ENCODE measurements at regions not wholly inside any gene's neighbourhood (a gene's known extent, or its start where the extent isn't known, plus 50 kb on each side); places are given as distances from the start of the nearest gene placed in this dataset.
"Not testable (repeated sequence)": the region's sequence is repeated elsewhere in the genome, so short reads cannot be mapped to it uniquely, and the experiment has no call there.

GRCh38 chr3:168738527-168739325, 643.0 kb upstream of the GOLIM4 start:
- FAIRE-seq, result no peak

- FAIRE-seq, result no peak
Observed at GRCh38 chr3:168736202-168736601, 640.5 kb upstream of the GOLIM4 start.

- FAIRE-seq, result no peak
Observed at GRCh38 chr3:168730073-168730472, 634.3 kb upstream of the GOLIM4 start.

DNA sequence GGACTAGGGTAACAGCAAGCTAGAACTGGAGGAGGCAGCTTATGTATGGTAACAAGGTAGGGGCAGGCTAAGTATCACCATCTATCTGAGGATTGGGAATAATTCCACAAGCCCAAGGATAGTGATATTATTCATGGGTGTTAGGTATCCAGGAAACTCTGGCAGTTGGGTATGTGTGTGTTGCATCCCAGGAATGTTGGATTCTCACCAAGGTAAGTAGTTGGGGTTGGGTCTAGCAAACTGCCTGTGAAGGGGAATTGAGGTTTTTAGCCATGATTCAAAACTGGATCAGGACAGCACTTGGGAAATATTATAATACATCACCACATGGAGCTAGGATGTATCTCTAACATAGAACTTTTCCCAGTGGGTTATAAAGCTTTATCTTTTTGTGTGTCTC, 626.4 kb upstream of the GOLIM4 start:
- FAIRE-seq, result no peak

DNA sequence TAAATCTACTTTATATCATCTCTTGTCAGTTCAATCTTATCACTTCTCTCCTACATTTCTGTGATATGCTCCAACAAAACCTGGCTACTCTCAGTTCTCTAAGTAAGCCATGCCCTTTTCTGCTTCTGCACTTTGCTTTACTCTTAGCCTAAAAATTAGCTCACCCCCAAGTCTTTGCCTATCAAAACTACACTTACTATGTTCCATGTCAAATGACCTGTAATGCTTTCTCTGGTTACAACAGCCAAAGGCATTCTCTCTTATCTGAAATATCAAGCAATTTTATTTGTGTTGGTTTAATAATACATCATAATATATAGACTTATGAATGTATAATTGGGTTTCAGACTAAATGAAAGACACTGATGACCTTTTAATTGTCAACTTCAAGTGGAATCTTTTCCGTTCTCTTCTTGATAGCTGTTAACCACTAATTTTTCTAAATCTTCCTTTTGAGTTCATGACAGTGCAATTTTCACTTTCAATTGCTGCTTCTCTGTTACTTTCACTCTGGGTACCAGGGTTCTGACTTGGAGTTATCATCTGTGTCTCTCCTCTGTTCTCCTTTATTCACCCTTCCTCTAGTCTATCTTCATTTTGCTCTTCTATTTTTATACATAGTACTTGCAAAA, 619.0 kb upstream of the GOLIM4 start:
- FAIRE-seq, result no peak

GRCh38 chr3:168709073-168709472, 613.3 kb upstream of the GOLIM4 start:
- FAIRE-seq, result no peak

- FAIRE-seq, result no peak
Observed at GRCh38 chr3:168707900-168708299, 612.2 kb upstream of the GOLIM4 start.

DNA sequence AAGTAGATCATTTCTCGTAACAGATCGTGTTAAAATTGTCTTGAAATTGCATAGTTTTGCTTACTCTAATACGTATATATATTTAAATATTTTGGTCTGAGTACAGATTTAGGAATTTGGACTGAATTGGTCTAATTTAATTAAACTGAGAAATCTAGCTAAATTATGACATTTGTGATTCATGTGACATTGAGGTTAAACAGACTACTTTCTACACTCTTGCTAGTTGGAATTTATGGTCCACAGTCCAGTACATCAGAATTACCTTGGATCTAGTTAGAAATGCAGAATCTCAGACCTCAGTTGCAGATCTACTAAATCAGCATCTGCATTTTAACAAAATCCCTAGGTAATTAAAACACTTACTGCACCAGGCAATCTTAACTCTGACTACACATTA, 609.7 kb upstream of the GOLIM4 start:
- no peak for FAIRE-seq

- FAIRE-seq, result no peak
Observed at GRCh38 chr3:168696051-168696450, 600.3 kb upstream of the GOLIM4 start.

DNA sequence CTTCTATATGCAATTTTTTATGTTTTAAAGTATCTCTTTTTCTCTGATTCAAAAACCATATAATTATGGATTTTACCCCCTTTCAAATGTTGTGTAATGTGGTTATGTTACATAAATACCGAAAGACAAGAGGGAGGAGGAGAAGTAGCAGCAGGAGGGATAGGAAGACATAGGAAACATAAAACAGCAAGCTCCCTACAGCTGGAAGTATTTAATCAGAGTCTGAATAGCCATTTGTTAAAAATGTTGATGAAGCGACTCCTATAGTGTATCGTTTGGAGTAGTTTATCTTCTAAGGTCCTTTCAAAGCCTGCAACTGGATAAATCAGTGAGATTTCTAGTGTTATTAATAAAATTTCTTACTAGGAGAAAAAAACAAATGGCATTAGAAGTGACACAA, 598.1 kb upstream of the GOLIM4 start:
- no peak for FAIRE-seq

GRCh38 chr3:168688267-168688666, 592.5 kb upstream of the GOLIM4 start:
- FAIRE-seq, result no peak

DNA sequence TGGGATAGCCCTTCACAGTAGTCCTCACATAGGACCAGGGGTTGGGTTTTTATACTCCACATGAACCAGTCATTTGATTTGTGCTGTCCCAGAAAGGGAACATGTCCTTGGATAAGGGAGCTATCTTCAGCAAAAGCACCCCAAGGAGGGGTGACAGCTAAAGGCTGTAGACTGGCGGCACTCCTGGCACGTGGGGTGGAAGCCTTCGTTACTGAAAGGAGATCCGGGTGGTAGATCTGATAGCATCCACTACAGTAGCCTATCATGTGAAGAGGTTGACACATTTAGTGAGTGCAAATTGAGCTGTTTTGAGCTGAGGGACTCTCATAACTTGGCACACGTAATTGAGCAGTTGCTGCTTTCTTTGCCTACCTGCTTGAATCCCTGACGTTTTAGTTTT, 588.8 kb upstream of the GOLIM4 start:
- no peak for FAIRE-seq

DNA sequence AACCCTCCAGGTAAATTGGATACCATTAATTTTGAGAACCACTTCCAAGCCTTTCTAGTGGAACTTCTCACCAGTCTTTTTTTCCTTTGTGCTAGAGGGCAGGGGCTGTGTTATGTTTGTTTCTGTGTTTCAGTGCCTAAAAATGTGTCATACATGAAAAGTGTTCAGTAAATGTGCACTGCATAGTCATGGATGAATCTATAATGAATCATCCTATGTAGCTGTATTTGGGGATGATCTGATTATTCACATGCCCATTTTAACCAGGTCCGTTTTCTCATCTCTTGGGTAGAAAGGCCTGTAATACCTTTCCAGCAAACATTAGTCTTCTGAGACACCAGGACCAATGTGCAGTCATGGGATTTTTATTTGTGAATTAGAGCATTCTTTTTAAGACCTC, 583.0 kb upstream of the GOLIM4 start:
- FAIRE-seq, result no peak

DNA sequence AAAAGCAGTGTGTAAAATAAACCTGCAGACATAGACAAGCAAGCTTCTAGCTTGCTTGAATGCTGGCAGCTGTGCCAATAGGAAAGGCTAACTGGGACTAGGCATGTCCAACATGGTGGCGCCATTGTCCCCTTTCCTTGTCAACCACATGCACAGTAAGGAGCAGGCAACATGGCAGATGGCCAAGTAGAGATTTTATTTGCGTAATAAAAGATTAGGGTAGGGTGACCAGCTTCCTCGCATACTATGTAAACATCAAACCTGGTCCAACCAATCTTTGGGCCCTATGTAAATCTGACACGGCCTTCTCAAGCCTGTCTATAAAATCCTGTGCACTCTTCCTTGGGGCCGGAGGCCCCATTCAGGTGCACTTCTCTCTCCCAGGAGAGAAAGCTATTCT, 575.4 kb upstream of the GOLIM4 start:
- no peak for FAIRE-seq

GRCh38 chr3:168660879-168661657, 565.3 kb upstream of the GOLIM4 start:
- not testable (repeated sequence) for FAIRE-seq

GRCh38 chr3:168659015-168659414, 563.3 kb upstream of the GOLIM4 start:
- no peak for FAIRE-seq

DNA sequence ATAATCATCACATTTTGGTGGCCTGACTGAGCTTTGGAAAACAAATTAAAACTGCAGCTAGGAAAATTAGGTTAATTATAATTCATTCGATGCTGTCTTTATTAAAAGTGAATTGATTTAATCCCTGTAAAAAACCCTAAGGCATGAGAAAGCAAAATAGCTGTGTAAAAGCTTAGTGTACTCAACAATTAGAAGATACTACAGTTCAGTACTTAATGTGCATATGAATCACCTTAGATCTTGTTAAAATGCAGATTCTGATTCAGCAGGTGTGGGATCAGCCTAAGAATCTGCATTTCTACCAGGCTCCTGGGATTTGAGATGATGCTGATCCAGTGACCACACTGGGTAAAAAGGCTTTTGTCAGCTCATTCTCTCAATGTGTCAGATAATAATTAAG, 559.9 kb upstream of the GOLIM4 start:
- FAIRE-seq, result no peak

DNA sequence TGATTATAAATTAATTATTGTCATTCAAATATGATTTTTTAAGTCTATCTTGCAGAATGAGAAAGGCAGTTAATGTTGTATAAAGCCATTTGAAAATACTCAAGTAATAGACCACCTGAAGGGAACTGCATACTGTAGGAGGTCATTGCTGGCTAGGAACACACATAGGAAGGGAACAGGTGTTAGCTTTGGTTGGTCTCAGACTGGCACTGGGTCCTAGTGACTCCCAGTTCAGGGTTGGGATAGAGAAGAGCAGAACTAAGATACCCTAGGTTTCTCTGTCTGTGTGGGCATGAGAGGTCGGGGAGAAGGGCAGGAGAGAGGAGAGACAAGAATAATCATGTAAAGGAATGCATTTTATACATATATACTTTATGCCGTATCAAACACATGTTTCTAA, 559.0 kb upstream of the GOLIM4 start:
- FAIRE-seq, result no peak

DNA sequence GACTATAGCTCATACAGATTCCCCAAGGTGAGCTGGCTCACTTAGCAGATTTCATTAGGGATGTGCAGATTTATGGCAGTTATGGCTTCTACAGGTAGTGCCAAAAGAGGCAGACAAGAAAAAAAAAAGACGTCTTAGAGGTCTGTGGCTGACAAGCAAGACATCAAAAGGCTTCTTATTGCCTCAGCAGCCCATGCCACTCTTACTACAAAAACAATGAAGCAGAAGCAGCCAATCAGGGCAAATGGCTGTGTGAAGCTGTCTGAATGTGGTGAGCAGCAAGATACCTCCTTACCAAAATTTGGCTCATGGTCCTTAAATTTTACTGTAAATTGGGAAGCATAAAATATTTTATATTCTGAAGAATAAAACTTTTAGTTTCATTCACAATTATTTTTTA, 557.5 kb upstream of the GOLIM4 start:
- no peak for FAIRE-seq

- no peak for FAIRE-seq
Observed at GRCh38 chr3:168648321-168648720, 552.6 kb upstream of the GOLIM4 start.

DNA sequence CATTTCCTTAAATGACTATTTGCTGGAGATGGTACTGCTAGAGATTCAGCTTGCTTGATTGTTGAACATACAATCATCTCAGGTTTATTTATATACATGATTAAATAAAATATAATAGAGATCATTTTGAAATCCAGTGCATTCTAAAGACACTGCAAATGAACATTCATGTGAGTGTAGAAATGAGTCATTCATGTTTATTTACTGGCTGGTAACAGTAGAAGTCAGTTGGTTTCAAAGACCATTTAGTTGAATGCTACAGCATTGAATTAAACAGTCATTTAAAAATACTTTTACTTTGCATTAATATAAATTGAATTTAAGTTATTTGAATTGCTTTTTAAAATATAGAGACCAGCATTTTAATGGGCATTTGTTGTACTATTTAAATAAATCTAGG, 551.9 kb upstream of the GOLIM4 start:
- peak; percentile 60 for FAIRE-seq

DNA sequence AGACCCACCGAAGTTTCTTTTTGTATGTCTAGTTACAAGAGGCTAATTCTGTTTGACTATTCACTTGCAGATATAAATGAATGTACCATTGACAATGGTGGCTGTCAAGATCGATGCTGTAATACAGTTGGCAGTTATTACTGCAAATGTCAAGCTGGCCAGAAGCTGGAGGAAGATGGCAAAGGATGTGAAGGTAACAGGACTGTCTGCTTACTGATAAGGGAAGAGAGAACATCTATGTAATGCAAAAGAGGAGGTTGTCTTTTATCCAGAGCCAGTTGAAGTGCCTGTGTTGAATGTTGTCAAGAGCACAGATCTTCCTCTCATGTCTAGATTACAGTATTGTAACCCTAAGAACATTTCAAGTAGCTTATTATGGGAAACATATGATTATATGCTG, 549.5 kb upstream of the GOLIM4 start:
- FAIRE-seq, result no peak

DNA sequence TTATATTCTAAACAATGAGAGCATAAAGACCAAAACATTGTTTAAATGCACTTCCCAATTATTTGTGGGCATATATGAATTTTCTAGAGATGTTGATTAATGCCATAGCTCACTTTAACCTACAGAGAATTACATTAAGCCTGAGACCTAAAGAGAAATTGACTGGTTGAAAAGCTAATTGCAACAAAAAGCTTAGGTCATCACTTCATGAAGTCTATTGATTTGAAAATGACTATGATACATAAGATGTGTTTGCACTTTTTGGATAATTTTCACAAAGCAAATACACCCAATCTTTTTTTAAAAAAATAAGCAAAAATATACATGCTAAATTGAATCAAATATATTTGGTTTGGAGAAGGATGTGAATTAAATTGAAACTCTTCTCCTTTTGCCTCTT, 532.8 kb upstream of the GOLIM4 start:
- FAIRE-seq, result no peak

- FAIRE-seq, result peak; percentile 9
Observed at GRCh38 chr3:168625477-168625876, 529.8 kb upstream of the GOLIM4 start.

Measured in islet of Langerhans (tissue), 1 donor.